BJ (cell line): ENCODE measurements at regions not wholly inside any gene's neighbourhood (a gene's known extent, or its start where the extent isn't known, plus 50 kb on each side); places are given as distances from the start of the nearest gene placed in this dataset.
"Not testable (repeated sequence)": the region's sequence is repeated elsewhere in the genome, so short reads cannot be mapped to it uniquely, and the experiment has no call there.

Experiments used
- CTCF ChIA-PET: fragments of 350-600 bp; formaldehyde crosslinking; extraction: SDS; loops from one replicate; lab custom pipeline; 2021; ENCODE audit warnings: antibody characterized with exemption, inconsistent platforms; lab: Yijun Ruan, JAX
- POLR2A ChIA-PET: fragments of 300-600 bp; sonication (Branson Sonifier 250); formaldehyde crosslinking; extraction: SDS; loops from one replicate; lab custom pipeline; 2021; ENCODE audit warnings: antibody characterized with exemption; lab: Charles Lee
- DNase-seq: peaks from one replicate; pipeline ENCODE4 v3.0.0-alpha.2; 2011; ENCODE audit warnings: low read depth
- H3K27me3 ChIP-seq: 2 replicates; pipeline ENCODE4 v1.6.0; 2011; ENCODE audit warnings: low read length; ENCODE audit not compliant: control insufficient read depth, insufficient read depth
- H3K36me3 ChIP-seq: 2 replicates; pipeline ENCODE4 v1.5.1; 2011; ENCODE audit warnings: low read length; ENCODE audit not compliant: control insufficient read depth, insufficient read depth
- H3K4me3 ChIP-seq: 2 replicates; pipeline ENCODE4 v1.5.1; 2011; ENCODE audit warnings: low read depth, mild to moderate bottlenecking, control low read depth, low read length
- CTCF ChIP-seq: IDR thresholded peaks from 2 replicates; pipeline ENCODE4 v1.5.1; 2011; ENCODE audit warnings: low read depth, mild to moderate bottlenecking, control low read depth, inconsistent platforms, low read length, moderate library complexity; ENCODE audit not compliant: insufficient read depth

GRCh38 chr13:74555651-74556420, 421.6 kb upstream of the KLF12 start:
- Histone ChIP-seq H3K36me3 (no peaks in the 10 kb centered on the region), H3K4me3 (no peak overlapping the region), H3K27me3 (no peaks in the 10 kb centered on the region)
- TF ChIP-seq CTCF = no peak
- DNase-seq = no peak
- ChIA-PET POLR2A (no interaction called here), CTCF (interaction anchor here (0.5 kb wide), 1 partner anchor 412 kb away, joined by 4 read pairs; no protein-coding TSS in a partner anchor)

- ChIA-PET CTCF (interaction anchor here (0.5 kb wide), 1 partner anchor 413 kb away, joined by 4 read pairs; no protein-coding TSS in a partner anchor), POLR2A (no interaction called here)
- H3K36me3 ChIP-seq = no peaks in the 10 kb centered on the region
- no peak for TF ChIP-seq CTCF
- H3K4me3 ChIP-seq = no peak overlapping the region
- H3K27me3 ChIP-seq = no peaks in the 10 kb centered on the region
- no peak for DNase-seq
Observed at GRCh38 chr13:74555276-74555625, 421.0 kb upstream of the KLF12 start.

GRCh38 chr13:74554569-74555275, 420.5 kb upstream of the KLF12 start:
- POLR2A ChIA-PET = no interaction called here

GRCh38 chr13:74550039-74550438, 415.8 kb upstream of the KLF12 start:
- DNase-seq = no peak
- no peaks in the 10 kb centered on the region for H3K27me3 ChIP-seq
- no peak overlapping the region for H3K4me3 ChIP-seq
- TF ChIP-seq CTCF = no peak
- H3K36me3 ChIP-seq = no peaks in the 10 kb centered on the region
- POLR2A ChIA-PET = no interaction called here
- CTCF ChIA-PET = no interaction called here

More at GRCh38 chr13:74554569-74555275, 420.5 kb upstream of the KLF12 start:
- Histone ChIP-seq H3K36me3 (no peaks in the 10 kb centered on the region), H3K27me3 (no peaks in the 10 kb centered on the region), H3K4me3 (no peak overlapping the region)
- TF ChIP-seq CTCF = no peak
- CTCF ChIA-PET = interaction anchor here (0.7 kb wide), 1 partner anchor 372 kb away, joined by 3 read pairs; no protein-coding TSS in a partner anchor
- no peak for DNase-seq

DNA sequence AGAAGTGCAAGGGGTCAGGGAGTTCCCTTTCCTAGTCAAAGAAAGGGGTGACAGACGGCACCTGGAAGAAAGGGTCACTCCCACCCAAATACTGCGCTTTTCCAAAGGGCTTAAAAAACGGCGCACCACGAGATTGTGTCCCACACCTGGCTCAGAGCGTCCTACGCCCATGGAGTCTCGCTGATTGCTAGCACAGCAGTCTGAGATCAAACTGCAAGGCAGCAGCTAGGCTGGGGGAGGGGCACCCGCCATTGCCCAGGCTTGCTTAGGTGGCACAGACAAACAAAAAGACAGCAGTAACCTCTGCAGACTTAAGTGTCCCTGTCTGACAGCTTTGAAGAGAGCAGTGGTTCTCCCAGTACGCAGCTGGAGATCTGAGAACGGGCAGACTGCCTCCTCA, 402.4 kb upstream of the KLF12 start:
- POLR2A ChIA-PET, H3K36me3 ChIP-seq, H3K4me3 ChIP-seq, DNase-seq, H3K27me3 ChIP-seq: not testable (repeated sequence)
- CTCF ChIA-PET = interaction anchor here (0.6 kb wide), 1 partner anchor 23 kb away, joined by 3 read pairs; no protein-coding TSS in a partner anchor
